ENCODE measurements at regions not wholly inside any gene's neighbourhood (a gene's known extent, or its start where the extent isn't known, plus 50 kb on each side); places are given as distances from the start of the nearest gene placed in this dataset.
"Not testable (repeated sequence)": the region's sequence is repeated elsewhere in the genome, so short reads cannot be mapped to it uniquely, and the experiment has no call there.

- no peak for DNase-seq (ENCODE audit: low read depth)
Observed at GRCh38 chr13:63546524-63546923, 2130.9 kb upstream of the PCDH20 start.

DNA sequence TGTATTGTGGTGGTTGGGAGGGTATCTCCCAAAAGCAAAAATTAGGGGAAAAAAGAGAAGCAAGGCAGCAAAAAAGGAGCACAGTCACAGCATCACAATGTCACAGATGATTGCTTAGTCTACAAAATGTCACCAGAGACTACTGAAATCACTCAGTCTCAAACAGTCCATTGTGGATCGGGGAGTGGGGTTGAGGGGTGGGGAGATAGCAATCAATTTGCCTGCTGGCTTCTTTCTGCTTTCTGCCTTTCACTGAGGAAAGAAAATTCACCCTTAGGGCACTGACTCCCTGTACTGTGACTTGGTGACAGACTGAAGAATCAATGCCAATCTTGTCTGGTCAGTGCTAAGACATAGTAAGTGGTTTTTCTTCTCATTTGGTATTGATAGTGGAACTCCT, 2127.1 kb upstream of the PCDH20 start:
- no peak for DNase-seq (ENCODE audit: low read depth)

- DNase-seq (ENCODE audit: low read depth), result no peak
Observed at GRCh38 chr13:63541336-63541735, 2125.7 kb upstream of the PCDH20 start.

- DNase-seq (ENCODE audit: low read depth), result no peak
Observed at GRCh38 chr13:63540061-63540460, 2124.4 kb upstream of the PCDH20 start.

DNA sequence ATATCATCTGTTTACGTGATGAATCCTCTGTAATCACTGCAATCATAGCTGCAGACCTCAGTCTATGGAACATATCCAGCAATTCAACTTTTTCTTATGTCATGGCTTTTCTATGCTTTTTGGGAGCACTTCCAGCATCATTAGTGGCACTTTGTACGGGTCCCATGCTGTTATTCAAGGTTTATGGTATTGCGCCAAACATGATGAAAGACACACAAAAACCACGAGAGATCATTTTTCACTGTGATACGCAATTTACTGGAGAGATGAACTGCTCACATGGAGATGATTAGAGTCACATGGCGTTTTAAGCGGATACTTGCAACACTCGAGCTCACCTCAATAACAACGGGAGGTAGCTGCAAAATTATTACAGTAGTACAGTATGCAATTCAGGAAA, 2101.7 kb upstream of the PCDH20 start:
- DNase-seq (ENCODE audit: low read depth), result no peak

DNA sequence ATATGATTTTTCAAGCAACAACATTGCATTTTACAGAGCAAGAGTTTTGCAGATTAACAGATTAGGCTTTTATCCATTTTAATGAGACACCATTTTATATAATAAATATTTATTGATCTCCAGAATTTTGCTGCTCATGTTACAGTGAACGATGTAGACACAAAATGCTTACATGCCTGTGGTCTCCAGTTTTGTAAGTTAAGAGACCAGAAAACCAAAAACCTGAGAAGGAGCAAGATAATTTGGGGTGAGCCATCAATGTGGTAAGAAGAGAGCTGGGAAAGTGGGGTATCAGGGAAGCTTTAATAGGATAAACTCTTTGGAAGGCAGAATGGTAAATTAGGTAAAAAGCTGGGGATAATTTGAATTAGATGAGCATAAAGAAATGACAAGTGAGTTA, 2100.5 kb upstream of the PCDH20 start:
- DNase-seq (ENCODE audit: low read depth), result no peak

DNA sequence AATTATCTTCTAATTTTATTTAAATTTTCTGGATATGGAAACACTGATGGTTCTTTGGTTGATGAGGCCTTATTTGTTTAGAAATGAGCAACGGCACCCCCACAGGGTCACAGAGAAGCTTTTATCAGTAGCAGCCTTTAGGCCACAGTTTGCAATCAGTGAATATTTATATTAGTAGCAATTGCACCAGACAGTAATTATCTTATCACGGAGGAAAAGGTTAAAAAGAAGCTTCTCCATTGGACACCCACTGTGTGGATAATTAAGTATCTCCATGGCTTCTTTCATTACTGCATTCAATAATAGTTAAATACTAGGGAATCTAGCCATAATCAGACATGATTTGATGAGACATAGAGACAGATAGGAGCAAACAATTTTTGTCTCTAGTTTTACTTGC, 2099.2 kb upstream of the PCDH20 start:
- no peak for DNase-seq (ENCODE audit: low read depth)

GRCh38 chr13:63512095-63512494, 2096.4 kb upstream of the PCDH20 start:
- no peak for DNase-seq (ENCODE audit: low read depth)

DNA sequence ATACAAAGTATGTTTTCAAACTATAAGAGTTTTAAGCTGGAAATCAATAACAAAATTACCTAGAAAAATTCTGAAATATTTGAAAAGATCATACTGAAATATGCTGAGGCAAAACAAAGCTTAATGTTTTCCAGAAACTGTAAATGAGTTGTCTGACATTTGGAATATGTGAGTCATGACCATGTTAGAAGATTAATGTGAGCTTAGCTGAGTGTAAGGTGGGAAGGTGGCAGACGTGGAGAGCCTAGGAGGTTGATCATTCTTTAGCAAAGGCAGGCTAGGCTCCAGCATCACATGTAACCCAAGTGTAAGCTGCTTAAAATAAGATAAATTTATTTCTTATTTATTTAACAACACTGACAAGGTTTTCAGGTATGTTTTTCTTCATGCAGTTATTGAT, 2086.1 kb upstream of the PCDH20 start:
- no peak for DNase-seq (ENCODE audit: low read depth)

GRCh38 chr13:63497601-63498000, 2082.0 kb upstream of the PCDH20 start:
- no peak for DNase-seq (ENCODE audit: low read depth)

DNA sequence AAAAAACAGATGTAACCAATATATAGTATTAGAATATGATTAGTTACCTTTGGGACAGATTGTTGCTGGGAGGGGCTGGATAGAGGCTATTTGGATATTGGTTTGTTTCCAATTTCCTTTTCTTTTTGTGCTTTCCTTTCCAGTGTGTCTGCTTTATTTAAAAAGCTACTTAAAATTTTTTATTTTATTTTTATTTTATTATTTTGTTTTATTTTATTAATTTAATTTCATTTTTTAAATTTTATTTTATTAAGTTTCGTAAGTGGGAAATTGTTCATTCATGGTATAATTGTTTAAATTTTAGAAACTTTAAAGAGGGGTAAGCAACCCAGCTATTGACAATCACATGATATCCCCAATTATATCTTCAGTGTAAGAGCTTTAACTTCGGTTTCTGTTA, 2077.0 kb upstream of the PCDH20 start:
- DNase-seq (ENCODE audit: low read depth), result no peak

DNA sequence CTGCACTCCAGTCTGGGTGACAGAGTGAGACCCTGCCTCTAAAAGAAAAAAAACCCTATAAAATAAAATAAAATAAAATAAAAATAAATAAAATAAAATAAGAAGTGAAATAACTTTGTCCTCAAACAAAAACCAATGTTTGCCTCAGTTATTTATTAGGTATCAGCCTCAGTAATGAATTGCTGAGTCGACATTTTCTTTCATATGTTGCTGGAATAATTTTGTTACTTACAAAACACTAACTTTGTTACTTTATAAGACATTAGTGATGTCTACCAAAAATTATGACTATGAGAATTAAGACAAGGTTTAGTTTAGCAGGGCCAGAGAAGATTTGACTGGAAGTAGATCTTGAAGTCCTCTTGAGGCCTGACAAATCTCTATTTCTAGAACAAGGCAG, 2074.5 kb upstream of the PCDH20 start:
- no peak for DNase-seq (ENCODE audit: low read depth)

GRCh38 chr13:63481334-63481733, 2065.7 kb upstream of the PCDH20 start:
- DNase-seq (ENCODE audit: low read depth), result no peak

DNA sequence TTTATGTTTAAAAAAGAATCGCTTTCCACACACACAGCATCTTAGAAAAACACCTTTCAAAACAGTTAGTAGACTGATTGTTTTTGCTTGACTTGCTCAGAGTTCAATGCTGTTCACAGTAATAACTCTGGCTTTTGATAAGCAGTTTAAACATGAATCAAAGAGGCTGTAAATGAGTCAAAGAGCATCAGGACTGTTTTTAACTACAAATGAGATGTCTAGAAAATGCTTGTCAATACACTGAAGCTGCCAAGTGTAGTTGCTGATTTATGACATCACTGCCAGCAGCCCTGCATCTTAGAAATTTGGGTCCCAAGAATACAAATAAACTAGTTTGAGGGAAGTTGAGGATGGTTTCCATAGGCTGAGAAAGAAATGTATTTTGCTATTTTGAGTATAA, 2057.1 kb upstream of the PCDH20 start:
- no peak for DNase-seq (ENCODE audit: low read depth)

GRCh38 chr13:63463782-63464610, 2048.3 kb upstream of the PCDH20 start:
- DNase-seq (ENCODE audit: low read depth), result no peak

DNA sequence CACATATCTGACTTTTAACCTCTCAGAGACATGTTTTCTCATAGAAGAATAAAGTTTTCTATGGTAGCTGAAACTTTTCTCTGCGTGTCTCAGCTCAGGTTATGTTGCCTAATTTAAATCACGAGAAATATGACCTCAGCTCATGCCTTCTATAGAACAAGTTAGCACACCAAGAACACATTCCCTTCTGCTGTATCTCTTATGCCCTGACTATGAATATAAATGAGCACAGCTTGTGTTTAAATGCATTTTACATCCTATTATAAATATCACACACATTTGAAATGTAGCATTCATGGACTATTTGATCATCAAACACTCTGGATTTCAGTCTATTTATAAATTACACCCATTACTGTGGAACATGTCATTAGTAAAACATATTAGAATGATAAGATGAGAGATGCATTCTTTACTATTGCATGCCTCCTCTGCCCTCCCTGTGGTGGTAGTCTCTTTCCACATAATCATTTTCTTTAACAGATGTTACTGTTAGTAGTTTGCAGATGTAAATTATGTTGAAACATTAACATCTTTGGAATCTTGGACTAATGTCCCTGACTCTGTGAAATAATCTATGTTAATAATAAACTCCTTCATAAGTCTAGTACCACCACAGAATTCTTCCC, 2044.9 kb upstream of the PCDH20 start:
- DNase-seq (ENCODE audit: low read depth), result no peak

DNA sequence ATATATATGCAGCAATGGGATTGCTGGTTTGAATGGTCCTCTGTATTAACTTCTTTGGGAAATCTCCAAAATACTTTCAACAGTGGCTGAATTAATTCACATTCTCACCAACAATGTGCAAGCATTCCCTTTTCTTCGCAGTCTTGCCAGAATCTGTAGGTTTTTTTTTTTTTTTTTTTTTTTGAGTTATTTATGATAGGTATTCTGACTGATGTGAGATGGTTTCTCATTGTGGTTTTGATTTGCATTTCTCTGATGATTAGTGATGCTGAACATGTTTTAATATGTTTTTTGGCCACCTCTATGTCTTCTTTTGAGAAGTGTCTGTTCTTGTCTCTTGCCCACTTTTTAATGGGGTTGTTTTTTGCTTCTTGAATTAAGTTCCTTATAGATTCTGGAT, 2041.5 kb upstream of the PCDH20 start:
- DNase-seq (ENCODE audit: low read depth), result no peak

DNA sequence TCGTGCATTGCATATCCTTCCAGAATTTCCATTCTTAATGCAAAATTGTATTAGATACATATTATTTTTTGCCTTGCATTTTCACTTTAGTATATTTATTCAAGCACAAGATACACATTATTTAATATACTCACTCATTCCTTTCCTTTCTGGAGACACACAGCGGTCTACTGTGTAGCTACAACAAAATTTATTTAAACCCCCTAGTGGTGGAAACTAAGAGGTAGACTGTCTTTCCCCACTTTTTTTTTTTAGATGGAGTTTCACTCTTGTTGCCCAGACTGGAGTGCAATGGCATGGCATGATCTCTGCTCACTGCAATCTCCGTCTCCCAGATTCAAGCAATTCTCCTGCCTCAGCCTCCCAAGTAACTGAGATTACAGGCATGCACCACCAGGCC, 2040.3 kb upstream of the PCDH20 start:
- DNase-seq (ENCODE audit: low read depth), result no peak

DNA sequence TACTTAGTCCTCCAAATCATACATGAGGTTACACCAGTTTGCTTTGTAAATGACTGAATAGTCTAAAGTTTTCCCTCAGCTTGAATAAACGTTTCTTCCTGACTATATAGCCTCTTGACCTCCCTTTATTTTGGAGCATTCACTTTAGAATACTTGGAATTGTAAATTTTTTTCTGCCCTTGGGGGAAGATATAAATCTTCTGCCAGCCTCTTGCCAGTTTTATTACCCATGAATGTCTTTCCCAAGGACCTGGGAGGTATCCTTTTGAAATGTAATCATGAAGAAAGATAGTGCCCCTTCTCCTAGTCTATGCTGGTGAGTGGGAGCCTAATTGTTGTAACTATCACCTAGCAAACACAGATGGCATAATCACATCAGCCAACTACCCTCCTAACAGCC, 2033.9 kb upstream of the PCDH20 start:
- no peak for DNase-seq (ENCODE audit: low read depth)

DNA sequence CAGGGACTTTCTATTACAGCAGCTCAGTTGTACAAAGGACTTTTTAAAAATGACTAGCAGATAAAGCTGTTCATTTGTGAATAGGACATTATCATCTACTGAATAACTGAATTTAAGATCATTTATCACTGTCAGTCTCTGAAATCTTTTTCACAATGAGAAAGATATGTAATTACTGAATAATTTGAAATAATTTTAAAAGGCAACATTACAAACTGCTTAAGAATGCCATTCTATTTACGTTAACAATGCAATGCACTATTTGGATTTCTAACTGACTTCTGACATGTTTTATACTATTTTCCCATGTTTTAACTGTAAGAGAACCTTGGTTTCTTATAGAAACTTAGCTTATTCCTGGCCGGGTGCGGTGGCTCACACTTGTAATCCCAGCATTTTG, 2033.0 kb upstream of the PCDH20 start:
- no peak for DNase-seq (ENCODE audit: low read depth)

DNA sequence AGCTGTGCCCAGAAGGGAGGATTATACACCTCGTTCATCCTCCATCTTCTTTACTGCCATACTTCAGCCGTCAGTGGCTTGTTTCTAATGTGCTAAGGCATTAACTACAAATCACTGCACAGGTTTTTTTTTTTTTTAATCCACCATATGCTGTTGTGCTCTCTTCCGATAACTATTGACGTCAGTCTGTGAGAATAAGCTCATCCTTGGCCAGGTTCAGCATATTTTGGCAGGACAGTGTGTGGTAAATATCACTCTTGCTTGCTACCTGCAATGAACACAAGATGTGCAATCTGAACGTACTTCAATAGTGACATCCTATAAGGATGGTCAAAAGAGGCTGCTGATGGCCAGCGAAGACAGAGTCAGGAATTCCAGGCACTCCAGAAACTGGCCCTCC, 2030.7 kb upstream of the PCDH20 start:
- no peak for DNase-seq (ENCODE audit: low read depth)

DNA sequence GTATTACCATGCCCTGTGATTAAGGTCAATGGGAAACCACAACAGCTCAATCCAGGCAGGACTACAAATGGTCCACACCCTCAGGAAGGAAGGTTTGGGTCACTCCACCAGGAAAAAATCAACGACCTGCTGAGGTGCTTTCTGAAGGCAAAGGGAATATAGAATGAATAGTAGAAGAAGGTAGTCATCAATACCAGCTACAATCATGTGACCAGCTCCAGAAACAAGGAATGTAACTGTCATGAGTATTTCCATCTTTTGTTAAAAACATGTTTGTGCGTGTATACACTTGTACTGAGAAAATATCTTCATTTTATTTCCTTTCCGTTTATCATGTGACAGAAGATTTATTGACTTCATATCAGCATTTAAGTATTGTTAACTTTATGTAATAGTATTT, 2028.6 kb upstream of the PCDH20 start:
- DNase-seq (ENCODE audit: low read depth), result not testable (repeated sequence)

DNA sequence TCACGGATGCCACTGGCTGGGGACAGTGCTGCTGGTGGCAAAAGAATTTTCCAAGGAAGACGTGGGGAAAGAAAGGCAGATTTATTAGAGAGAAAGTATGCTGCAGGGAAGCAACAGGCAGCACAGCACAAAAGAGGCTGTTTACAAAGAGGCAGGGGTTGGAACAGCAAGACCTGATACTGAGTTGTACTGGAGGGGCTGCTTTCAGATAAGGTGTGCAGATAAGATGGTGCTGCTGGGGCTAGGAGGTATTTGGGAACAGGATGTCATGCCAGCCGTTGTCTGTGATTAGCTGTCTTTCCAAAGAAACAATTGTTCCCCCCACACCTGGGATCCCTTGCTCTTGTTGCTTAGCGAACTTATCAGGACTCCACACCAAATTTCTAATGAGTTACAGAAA, 2023.3 kb upstream of the PCDH20 start:
- no peak for DNase-seq (ENCODE audit: low read depth)

- no peak for DNase-seq (ENCODE audit: low read depth)
Observed at GRCh38 chr13:63436325-63436668, 2020.6 kb upstream of the PCDH20 start.

All from Daoy (cell line).